ENCODE measurements at regions not wholly inside any gene's neighbourhood (a gene's known extent, or its start where the extent isn't known, plus 50 kb on each side); places are given as distances from the start of the nearest gene placed in this dataset.

- no peaks in the 10 kb centered on the region for H3K9me3 ChIP-seq (ENCODE audit: low read length)
- no peaks in the 10 kb centered on the region for H3K9me2 ChIP-seq (ENCODE audit: insufficient read depth, low read length)
- TF ChIP-seq CTCF (IDR thresholded peaks at IDR 0.05; ENCODE audit: poor library complexity, severe bottlenecking): no peak
- TF ChIP-seq MXI1 (conservative IDR thresholded peaks at IDR 0.05; ENCODE audit: poor library complexity, severe bottlenecking): no peak
- TF ChIP-seq EZH2 (IDR thresholded peaks at IDR 0.05; ENCODE audit: borderline replicate concordance, insufficient read depth, low read length, poor library complexity, severe bottlenecking): no peak
- no peak for TF ChIP-seq REST (IDR thresholded peaks at IDR 0.05; ENCODE audit: borderline replicate concordance)
- TF ChIP-seq SMC3 (conservative IDR thresholded peaks at IDR 0.05; ENCODE audit: poor library complexity): no peak
- TF ChIP-seq TAF1 (IDR thresholded peaks at IDR 0.05; ENCODE audit: low read depth): no peak
- TF ChIP-seq RAD21 (conservative IDR thresholded peaks at IDR 0.05): no peak
- H3F3A ChIP-seq (ENCODE audit: insufficient read depth, low read length, poor library complexity, severe bottlenecking): no peaks in the 10 kb centered on the region
- no peak overlapping the region for H3K9ac ChIP-seq (ENCODE audit: low read length)
- H3K27me3 ChIP-seq (ENCODE audit: insufficient read depth, low read depth, low read length): no peaks in the 10 kb centered on the region
- no peaks in the 10 kb centered on the region for H4K20me1 ChIP-seq (ENCODE audit: insufficient read depth)
- no peaks in the 10 kb centered on the region for H3K79me2 ChIP-seq (replicated peaks; ENCODE audit: insufficient read depth, low read length)
- H3K4me3 ChIP-seq (ENCODE audit: low read length): no peak overlapping the region
- no peak overlapping the region for H2AFZ ChIP-seq (ENCODE audit: low read depth, low read length)
- H3K36me3 ChIP-seq (ENCODE audit: insufficient read depth, low read length): no peaks in the 10 kb centered on the region
- no peak overlapping the region for H3K4me2 ChIP-seq (ENCODE audit: low read length)
- no peak overlapping the region for H3K27ac ChIP-seq (ENCODE audit: low read length)
These were observed 132.8 kb upstream of the MGMT start for GRCh38 chr10:129334266-129334665.

- Histone ChIP-seq H3K4me3 (ENCODE audit: low read length) (no peak overlapping the region), H3K9me2 (ENCODE audit: insufficient read depth, low read length) (no peaks in the 10 kb centered on the region), H3K36me3 (ENCODE audit: insufficient read depth, low read length) (no peaks in the 10 kb centered on the region), H2AFZ (ENCODE audit: low read depth, low read length) (no peak overlapping the region), H3K9ac (ENCODE audit: low read length) (no peak overlapping the region), H3K27ac (ENCODE audit: low read length) (no peak overlapping the region), H3K4me2 (ENCODE audit: low read length) (no peak overlapping the region), H4K20me1 (ENCODE audit: insufficient read depth) (no peaks in the 10 kb centered on the region), H3K9me3 (ENCODE audit: low read length) (no peaks in the 10 kb centered on the region), H3K79me2 (replicated peaks; ENCODE audit: insufficient read depth, low read length) (no peaks in the 10 kb centered on the region), H3K27me3 (ENCODE audit: insufficient read depth, low read depth, low read length) (no peaks in the 10 kb centered on the region), H3F3A (ENCODE audit: insufficient read depth, low read length, poor library complexity, severe bottlenecking) (no peaks in the 10 kb centered on the region)
- TF ChIP-seq CTCF (IDR thresholded peaks at IDR 0.05; ENCODE audit: poor library complexity, severe bottlenecking) (no peak), MXI1 (conservative IDR thresholded peaks at IDR 0.05; ENCODE audit: poor library complexity, severe bottlenecking) (no peak), TAF1 (IDR thresholded peaks at IDR 0.05; ENCODE audit: low read depth) (no peak), REST (IDR thresholded peaks at IDR 0.05; ENCODE audit: borderline replicate concordance) (no peak), POLR2AphosphoS5 (IDR thresholded peaks at IDR 0.05) (no peak), SMC3 (conservative IDR thresholded peaks at IDR 0.05; ENCODE audit: poor library complexity) (no peak), EZH2 (IDR thresholded peaks at IDR 0.05; ENCODE audit: borderline replicate concordance, insufficient read depth, low read length, poor library complexity, severe bottlenecking) (no peak), EP300 (conservative IDR thresholded peaks at IDR 0.05; ENCODE audit: poor library complexity, severe bottlenecking) (no peak)
These were observed 131.6 kb upstream of the MGMT start for GRCh38 chr10:129335396-129335795.
